ENCODE measurements at regions not wholly inside any gene's neighbourhood (a gene's known extent, or its start where the extent isn't known, plus 50 kb on each side); places are given as distances from the start of the nearest gene placed in this dataset.

- no peaks in the 10 kb centered on the region for H4K20me1 ChIP-seq (replicated peaks; ENCODE audit: control insufficient read depth, extremely low read depth, insufficient read depth, low read length)
- H2AFZ ChIP-seq (ENCODE audit: low read depth, low read length), result no peak overlapping the region
- dilution Hi-C loops (cut with MboI; ENCODE audit: extremely low pct_ligation_motif_present, low sequenced_read_pairs) (no loop called here), intact Hi-C loops (cut with micrococcal nuclease) (loop anchor here (1.0 kb wide), 1 partner anchor 111 kb away; no protein-coding TSS in a partner anchor)
- H3K4me3 ChIP-seq (replicated peaks in 1 of 3; ENCODE audit: insufficient read depth in 1 of 3, low read depth in 1 of 3, low read length in 3 of 3), result no peak overlapping the region
- H3K9me1 ChIP-seq (replicated peaks; ENCODE audit: control insufficient read depth, extremely low read depth, insufficient read depth, low read length), result no peaks in the 10 kb centered on the region
- TF ChIP-seq MAX (IDR thresholded peaks at IDR 0.05; ENCODE audit: insufficient read depth, insufficient read length), result no peak
- TF ChIP-seq CTCF (IDR thresholded peaks at IDR 0.05; ENCODE audit: extremely low read depth in 1 of 2, insufficient read depth in 1 of 2, low read depth in 1 of 2, low read length in 2 of 2), result no peak
- TF ChIP-seq FOS (IDR thresholded peaks at IDR 0.05; ENCODE audit: borderline replicate concordance, insufficient read depth, low read length), result no peak
- no peak for TF ChIP-seq EZH2 (IDR thresholded peaks at IDR 0.05; ENCODE audit: borderline replicate concordance, low read depth, low read length, severe bottlenecking)
- no peak for TF ChIP-seq POLR2A (IDR thresholded peaks at IDR 0.05; ENCODE audit: low read depth, low read length)
- TF ChIP-seq MYC (IDR thresholded peaks at IDR 0.05; ENCODE audit: low read depth, low read length), result no peak
- TF ChIP-seq GATA2 (IDR thresholded peaks at IDR 0.05; ENCODE audit: insufficient read depth, insufficient read length, low read depth, low read length), result no peak
- no peak for TF ChIP-seq POLR2AphosphoS5 (IDR thresholded peaks at IDR 0.05; ENCODE audit: insufficient read depth, low read depth, low read length)
- no peak for TF ChIP-seq JUN (IDR thresholded peaks at IDR 0.05; ENCODE audit: borderline replicate concordance, insufficient read depth, insufficient read length, low read depth)
- FAIRE-seq (no peak), DNase-seq (ENCODE audit: low read depth, low spot score) (no peak)
- ChIA-PET POLR2A (no interaction called here), CTCF (interaction anchor here (1.2 to 3.0 kb wide), 4 partner anchors 8 to 111 kb away, joined by 3 to 16 read pairs (median 4); no protein-coding TSS in a partner anchor)
- H3K79me2 ChIP-seq (ENCODE audit: control insufficient read depth, insufficient read depth, low read length), result no peaks in the 10 kb centered on the region
- peaks cover 24% of the 10 kb centered on the region for H3K4me1 ChIP-seq (ENCODE audit: control insufficient read depth, extremely low read depth, insufficient read depth, low read length)
- H3K9me3 ChIP-seq (replicated peaks; ENCODE audit: control insufficient read depth, insufficient read depth, low read length), result no peaks in the 10 kb centered on the region
- H3K27ac ChIP-seq (ENCODE audit: insufficient read depth, low read depth, low read length), result no peak overlapping the region
- no peak overlapping the region for H3K9ac ChIP-seq (replicated peaks; ENCODE audit: extremely low read depth, insufficient read depth, low read length)
- H3K36me3 ChIP-seq (ENCODE audit: control insufficient read depth in 2 of 2, extremely low read depth in 1 of 2, insufficient read depth in 2 of 2, low read length in 2 of 2), result no peaks in the 10 kb centered on the region
- no TSS peak for BruUV-seq (replicated peaks)
- no peak overlapping the region for H3K4me2 ChIP-seq (ENCODE audit: insufficient read depth, low read length)
- no peaks in the 10 kb centered on the region for H3K27me3 ChIP-seq (ENCODE audit: control insufficient read depth in 2 of 2, insufficient read depth in 2 of 2, low read length in 2 of 2)
Measured at GRCh38 chr11:86152901-86153300, 84.0 kb upstream of the PICALM start.

Measured in endothelial cell of umbilical vein (primary cell).